Mesothelial cell of epicardium (in vitro differentiated cells): ENCODE measurements at regions not wholly inside any gene's neighbourhood (a gene's known extent, or its start where the extent isn't known, plus 50 kb on each side); places are given as distances from the start of the nearest gene placed in this dataset.

Experiments
- DNase-seq, 2 experiments: peaks; one replicate each; pipeline ENCODE4 v3.0.0; 2021; ENCODE audit warnings: low spot score in 2 of 2; ENCODE audit not compliant: unreplicated experiment in 2 of 2
- H3K27ac Mint-ChIP-seq: 2 replicates; pipeline ENCODE4 v1.8.0; 2021; ENCODE audit warnings: mixed read lengths
- H3K27me3 Mint-ChIP-seq: 2 replicates; pipeline ENCODE4 v1.8.0; 2021; ENCODE audit warnings: low read depth, mixed read lengths
- H3K36me3 Mint-ChIP-seq: 2 replicates; pipeline ENCODE4 v1.8.0; 2021; ENCODE audit warnings: mixed read lengths
- H3K4me1 Mint-ChIP-seq: 2 replicates; pipeline ENCODE4 v1.8.0; 2021; ENCODE audit warnings: mixed read lengths
- H3K4me3 Mint-ChIP-seq: 2 replicates; pipeline ENCODE4 v1.8.0; 2021; ENCODE audit warnings: mild to moderate bottlenecking, moderate library complexity, mixed read lengths
- H3K9me3 Mint-ChIP-seq: 2 replicates; pipeline ENCODE4 v1.8.0; 2021; ENCODE audit warnings: mixed read lengths
- TF ChIP-seq, protein P1 (sequence below): fragments of 200-600 bp; sonication (generic); IDR thresholded peaks from one replicate; pipeline ENCODE4 v1.5.0; 2021; ENCODE audit warnings: antibody characterized with exemption; ENCODE audit not compliant: unreplicated experiment

DNA sequence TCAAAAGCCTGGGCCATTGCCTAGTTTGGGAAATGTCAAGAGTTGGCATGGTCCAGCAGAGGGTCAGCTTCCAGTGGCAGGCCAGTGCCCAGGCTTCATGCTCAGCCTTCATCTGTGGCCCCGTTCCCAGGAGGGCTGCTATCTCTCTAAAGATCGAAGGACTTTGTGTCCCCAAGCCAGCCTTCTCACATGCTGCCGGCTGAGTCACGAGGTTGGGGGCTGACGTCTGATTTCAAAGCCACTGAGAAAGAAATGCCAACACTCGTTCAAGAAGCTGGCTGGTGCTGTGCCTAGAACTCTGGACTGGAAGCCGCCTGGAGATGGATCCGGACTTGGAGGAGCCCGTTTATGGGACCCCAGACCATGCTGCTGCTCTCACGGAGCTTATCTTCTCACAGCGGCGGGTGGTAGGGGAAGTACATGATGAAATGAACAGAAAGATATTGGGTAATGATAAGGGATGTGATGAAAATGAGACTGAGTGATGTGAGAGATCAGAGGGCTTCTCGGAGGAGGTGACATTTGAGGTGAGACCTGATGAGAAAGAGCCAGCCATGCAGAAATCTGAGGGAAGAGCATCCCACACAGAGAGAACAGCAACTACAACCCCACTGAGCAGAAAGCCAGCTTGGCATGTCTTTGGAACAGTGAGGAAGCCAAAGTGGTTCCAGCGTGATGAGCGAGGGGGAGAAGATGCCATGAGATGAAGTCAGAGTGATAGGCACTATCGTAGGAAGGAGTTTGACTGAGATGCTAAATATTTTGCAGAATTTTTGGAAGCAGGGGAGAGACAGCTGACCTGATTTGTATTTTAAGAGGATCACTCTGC is 54.9 kb upstream of the BOD1 start:
- no peaks in the 10 kb centered on the region for H3K36me3 Mint-ChIP-seq
- DNase-seq: no peak
- H3K4me3 Mint-ChIP-seq: no peak overlapping the region

DNA sequence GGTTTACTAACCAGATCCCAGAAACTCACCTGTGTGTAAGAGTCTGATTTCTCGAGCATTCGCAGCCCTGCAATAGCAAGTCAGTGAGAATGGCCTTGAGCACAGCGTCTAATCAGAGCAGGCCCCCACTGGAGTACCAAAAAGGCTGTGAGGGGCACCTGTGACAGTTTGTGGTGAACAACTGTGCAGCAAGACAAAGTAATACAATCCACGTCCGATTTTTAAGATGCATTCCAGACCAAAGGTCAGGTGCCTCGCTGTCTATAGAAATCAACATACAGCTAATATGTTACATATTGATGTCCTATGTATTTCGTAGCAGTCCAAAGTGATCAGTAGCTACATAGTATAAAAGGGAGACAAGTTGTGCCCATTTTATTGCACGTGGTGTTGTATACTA is 55.7 kb upstream of the BOD1 start:
- TF ChIP-seq, protein P1, sequence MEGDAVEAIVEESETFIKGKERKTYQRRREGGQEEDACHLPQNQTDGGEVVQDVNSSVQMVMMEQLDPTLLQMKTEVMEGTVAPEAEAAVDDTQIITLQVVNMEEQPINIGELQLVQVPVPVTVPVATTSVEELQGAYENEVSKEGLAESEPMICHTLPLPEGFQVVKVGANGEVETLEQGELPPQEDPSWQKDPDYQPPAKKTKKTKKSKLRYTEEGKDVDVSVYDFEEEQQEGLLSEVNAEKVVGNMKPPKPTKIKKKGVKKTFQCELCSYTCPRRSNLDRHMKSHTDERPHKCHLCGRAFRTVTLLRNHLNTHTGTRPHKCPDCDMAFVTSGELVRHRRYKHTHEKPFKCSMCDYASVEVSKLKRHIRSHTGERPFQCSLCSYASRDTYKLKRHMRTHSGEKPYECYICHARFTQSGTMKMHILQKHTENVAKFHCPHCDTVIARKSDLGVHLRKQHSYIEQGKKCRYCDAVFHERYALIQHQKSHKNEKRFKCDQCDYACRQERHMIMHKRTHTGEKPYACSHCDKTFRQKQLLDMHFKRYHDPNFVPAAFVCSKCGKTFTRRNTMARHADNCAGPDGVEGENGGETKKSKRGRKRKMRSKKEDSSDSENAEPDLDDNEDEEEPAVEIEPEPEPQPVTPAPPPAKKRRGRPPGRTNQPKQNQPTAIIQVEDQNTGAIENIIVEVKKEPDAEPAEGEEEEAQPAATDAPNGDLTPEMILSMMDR: no peak
- H3K36me3 Mint-ChIP-seq: no peaks in the 10 kb centered on the region
- H3K4me3 Mint-ChIP-seq: no peak overlapping the region
- peaks cover 31% of the 10 kb centered on the region for H3K27me3 Mint-ChIP-seq
- no peaks in the 10 kb centered on the region for H3K9me3 Mint-ChIP-seq
- DNase-seq: no peak
- H3K4me1 Mint-ChIP-seq: peaks cover 21% of the 10 kb centered on the region
- H3K27ac Mint-ChIP-seq: no peak overlapping the region

More for the DNA sequence above, 54.9 kb upstream of the BOD1 start:
- H3K27me3 Mint-ChIP-seq: peaks cover 32% of the 10 kb centered on the region
- H3K4me1 Mint-ChIP-seq: peaks cover 21% of the 10 kb centered on the region
- TF ChIP-seq, protein P1: no peak
- H3K27ac Mint-ChIP-seq: no peak overlapping the region
- no peaks in the 10 kb centered on the region for H3K9me3 Mint-ChIP-seq

DNA sequence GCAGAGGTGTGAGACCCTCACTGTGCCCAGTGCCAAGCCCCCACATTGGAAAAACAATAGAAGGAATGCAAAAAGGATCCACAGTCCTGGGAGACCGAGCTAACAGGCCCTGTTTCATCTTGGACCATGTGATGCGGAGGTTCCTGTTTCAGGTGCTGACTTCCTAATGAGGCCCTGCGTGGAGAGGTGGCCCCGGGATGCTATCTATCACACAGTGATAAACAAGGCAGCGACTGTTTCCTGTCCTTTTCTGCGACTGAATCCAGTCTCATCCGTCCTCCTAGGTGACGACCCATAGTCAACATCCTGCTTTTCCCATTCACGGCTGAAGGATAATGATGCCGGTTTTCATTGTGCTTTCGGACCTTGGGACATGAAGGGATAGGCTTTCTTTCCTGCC is 56.4 kb upstream of the BOD1 start:
- H3K27me3 Mint-ChIP-seq: peaks cover 25% of the 10 kb centered on the region
- H3K27ac Mint-ChIP-seq: no peak overlapping the region
- TF ChIP-seq, protein P1: no peak
- no peak overlapping the region for H3K4me3 Mint-ChIP-seq
- peaks cover 21% of the 10 kb centered on the region for H3K4me1 Mint-ChIP-seq
- no peaks in the 10 kb centered on the region for H3K36me3 Mint-ChIP-seq
- no peak for DNase-seq
- no peaks in the 10 kb centered on the region for H3K9me3 Mint-ChIP-seq

DNA sequence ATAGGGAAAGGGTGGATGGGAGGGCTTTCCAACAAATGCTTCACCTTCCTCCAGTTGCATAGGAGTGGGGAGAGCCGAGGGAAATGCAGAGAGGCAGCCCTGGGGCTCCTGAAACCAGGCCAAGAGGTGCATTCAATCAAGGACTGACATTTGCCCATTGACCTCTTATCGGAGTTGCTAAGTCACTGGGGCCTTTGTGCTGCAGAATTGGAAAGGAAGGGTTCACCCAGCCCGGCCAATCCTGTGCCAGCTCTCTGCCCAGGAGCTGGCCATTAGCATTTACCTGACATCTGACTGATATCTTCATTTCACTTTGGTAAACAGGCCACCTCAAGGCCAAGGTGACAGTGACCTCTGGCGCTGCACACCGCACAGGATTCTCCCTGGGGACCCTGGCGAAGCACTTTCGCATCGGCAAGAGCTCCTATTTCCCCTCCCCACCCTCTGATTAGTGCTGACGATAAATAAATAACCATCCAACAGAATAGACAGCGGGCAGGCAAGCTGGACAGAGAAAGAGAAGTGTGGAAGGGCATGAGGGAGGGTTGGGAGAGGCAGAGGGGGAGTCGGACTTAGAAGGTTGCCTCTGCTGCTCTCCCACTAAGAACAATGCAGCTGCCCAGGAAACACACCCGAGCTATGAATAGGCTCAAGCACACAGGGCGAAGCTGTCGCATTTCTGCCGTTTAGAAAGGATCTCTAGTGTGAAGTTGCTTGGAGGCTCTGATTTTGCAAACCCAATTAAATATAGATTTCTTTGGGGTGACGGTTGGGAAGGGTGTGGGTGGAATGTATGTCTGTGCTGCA is 57.0 kb upstream of the BOD1 start:
- Mint-ChIP-seq H3K36me3 (no peaks in the 10 kb centered on the region), H3K27ac (no peak overlapping the region), H3K4me3 (no peak overlapping the region), H3K27me3 (peaks cover 25% of the 10 kb centered on the region), H3K9me3 (no peaks in the 10 kb centered on the region), H3K4me1 (peaks cover 21% of the 10 kb centered on the region)
- DNase-seq: no peak
- TF ChIP-seq, protein P1: no peak

DNA sequence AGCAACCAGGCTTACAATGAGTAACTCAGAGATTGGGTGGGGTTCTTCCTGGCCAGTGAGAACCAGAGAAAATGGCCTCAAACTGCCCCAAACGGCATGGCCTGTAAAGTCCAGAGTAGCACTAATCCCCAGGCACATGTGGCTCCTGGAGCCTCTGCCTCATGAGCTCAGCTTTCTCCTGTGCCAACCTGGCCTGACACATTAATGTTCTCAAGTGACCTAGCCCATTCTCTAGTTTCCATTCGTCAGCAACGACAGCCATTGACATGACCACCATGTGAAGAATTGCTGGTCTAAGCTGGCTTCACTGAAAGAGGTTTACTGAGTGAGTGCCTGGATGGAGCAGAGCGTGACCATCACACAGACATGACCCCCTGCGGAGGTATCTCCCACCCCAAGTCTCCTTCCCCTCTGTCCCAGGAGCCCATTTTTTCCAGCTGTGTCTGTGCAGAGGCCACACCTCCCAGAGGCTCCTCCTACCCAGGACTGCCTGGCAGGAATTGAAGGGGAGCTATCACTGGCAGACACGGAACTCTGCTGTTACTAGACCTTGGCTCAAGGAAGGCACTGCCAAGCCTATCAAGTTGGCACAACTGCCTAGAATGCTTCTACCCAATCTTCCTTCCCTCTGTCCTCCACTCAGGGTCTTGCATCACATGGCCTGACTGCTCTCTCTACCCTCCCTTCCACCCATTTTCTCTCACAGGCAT is 59.0 kb upstream of the BOD1 start:
- Mint-ChIP-seq H3K27ac (no peak overlapping the region), H3K36me3 (no peaks in the 10 kb centered on the region), H3K27me3 (peaks cover 21% of the 10 kb centered on the region), H3K4me1 (peaks cover 10% of the 10 kb centered on the region), H3K9me3 (no peaks in the 10 kb centered on the region), H3K4me3 (no peak overlapping the region)
- DNase-seq: no peak
- TF ChIP-seq, protein P1: no peak
